ENCODE measurements at regions not wholly inside any gene's neighbourhood (a gene's known extent, or its start where the extent isn't known, plus 50 kb on each side); places are given as distances from the start of the nearest gene placed in this dataset.

DNA sequence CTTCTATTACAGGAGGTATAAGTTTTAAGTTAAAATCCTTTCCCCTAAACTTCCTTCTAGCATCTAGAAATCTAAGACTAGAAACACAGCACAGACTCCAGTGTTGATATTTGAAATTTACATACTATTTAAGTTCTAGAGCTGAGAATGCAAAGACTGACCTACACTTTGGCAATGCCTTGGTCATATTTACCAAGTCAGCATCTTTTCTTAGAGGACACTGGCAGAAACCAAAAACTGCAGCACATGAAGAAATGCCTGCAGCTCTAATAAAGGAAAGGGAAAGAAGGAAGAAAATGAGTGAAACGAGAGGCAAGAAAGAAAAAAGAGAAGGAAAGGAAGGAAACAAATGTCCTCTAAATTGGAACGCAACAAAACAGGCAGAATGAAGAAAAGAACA is 443.7 kb upstream of the RASGEF1B start:
- no peaks in the 10 kb centered on the region for H3K36me3 ChIP-seq (ENCODE audit: control insufficient read depth, insufficient read depth, low read length)
- 60% methylated on average over 1 of the region's 2 CpGs for WGBS (ENCODE audit: insufficient coverage)
- H3K9me3 ChIP-seq (ENCODE audit: control insufficient read depth, insufficient read depth, low read length): no peaks in the 10 kb centered on the region
- H3K4me3 ChIP-seq (ENCODE audit: low read depth, low read length): no peak overlapping the region
- no peak for DNase-seq (ENCODE audit: low read depth in 4 of 6, low spot score in 6 of 6)
- H3K27ac ChIP-seq (ENCODE audit: low read depth, low read length): no peak overlapping the region
- H3K4me1 ChIP-seq (ENCODE audit: control insufficient read depth, insufficient read depth, low read length): no peaks in the 10 kb centered on the region
- no peaks in the 10 kb centered on the region for H3K27me3 ChIP-seq (ENCODE audit: control insufficient read depth, insufficient read depth, low read length)

GRCh38 chr4:81914623-81915022 is 442.9 kb upstream of the RASGEF1B start:
- Histone ChIP-seq H3K27me3 (ENCODE audit: control insufficient read depth, insufficient read depth, low read length) (no peaks in the 10 kb centered on the region), H3K9me3 (ENCODE audit: control insufficient read depth, insufficient read depth, low read length) (no peaks in the 10 kb centered on the region), H3K4me3 (ENCODE audit: low read depth, low read length) (no peak overlapping the region), H3K36me3 (ENCODE audit: control insufficient read depth, insufficient read depth, low read length) (no peaks in the 10 kb centered on the region), H3K4me1 (ENCODE audit: control insufficient read depth, insufficient read depth, low read length) (no peaks in the 10 kb centered on the region), H3K27ac (ENCODE audit: low read depth, low read length) (no peak overlapping the region)
- no peak for DNase-seq (ENCODE audit: low read depth in 4 of 6, low spot score in 6 of 6)

- Histone ChIP-seq H3K27me3 (ENCODE audit: control insufficient read depth, insufficient read depth, low read length) (no peaks in the 10 kb centered on the region), H3K27ac (ENCODE audit: low read depth, low read length) (no peak overlapping the region), H3K4me3 (ENCODE audit: low read depth, low read length) (no peak overlapping the region), H3K4me1 (ENCODE audit: control insufficient read depth, insufficient read depth, low read length) (no peaks in the 10 kb centered on the region), H3K36me3 (ENCODE audit: control insufficient read depth, insufficient read depth, low read length) (no peaks in the 10 kb centered on the region), H3K9me3 (ENCODE audit: control insufficient read depth, insufficient read depth, low read length) (no peaks in the 10 kb centered on the region)
- DNase-seq (ENCODE audit: low read depth in 4 of 6, low spot score in 6 of 6): peak in 2 of 6 donors; percentile 63 to 65
- WGBS (ENCODE audit: insufficient coverage): 22% methylated on average over 12 of the region's 12 CpGs
Observed at GRCh38 chr4:81913427-81913879, 441.7 kb upstream of the RASGEF1B start.

DNA sequence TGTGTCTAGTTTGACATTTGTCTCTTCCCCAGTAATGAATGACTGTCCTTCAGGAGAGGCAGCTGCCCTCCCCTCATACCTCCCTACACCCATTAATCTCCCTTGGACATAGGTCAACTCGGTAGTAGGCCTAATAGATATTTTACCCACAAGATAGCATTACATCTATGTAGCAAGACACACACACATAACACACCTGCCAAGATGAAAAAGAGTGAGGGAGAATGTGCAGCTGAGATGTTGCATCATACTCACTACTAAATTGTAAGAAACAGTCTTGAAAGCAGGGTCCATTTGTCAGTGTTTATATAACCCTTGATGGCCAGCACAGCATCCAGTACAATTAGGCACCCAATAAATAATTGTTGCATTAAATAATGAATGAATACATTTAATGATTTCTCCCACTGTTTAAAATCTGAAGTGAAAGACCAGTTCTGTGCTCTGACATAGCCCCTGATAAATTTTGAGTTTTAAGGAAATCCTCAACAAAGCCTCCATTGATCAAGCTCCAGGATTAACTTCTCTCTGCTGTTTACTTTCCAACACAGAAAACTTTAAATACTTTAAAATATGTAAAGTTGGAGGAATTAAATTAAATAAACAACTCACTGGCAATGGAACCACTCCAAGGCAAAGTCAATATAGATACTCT is 440.8 kb upstream of the RASGEF1B start:
- no peaks in the 10 kb centered on the region for H3K4me1 ChIP-seq (ENCODE audit: control insufficient read depth, insufficient read depth, low read length)
- WGBS (ENCODE audit: insufficient coverage): no CpG with 5 or more reads among the region's 1 CpG
- DNase-seq (ENCODE audit: low read depth in 4 of 6, low spot score in 6 of 6): no peak
- no peaks in the 10 kb centered on the region for H3K36me3 ChIP-seq (ENCODE audit: control insufficient read depth, insufficient read depth, low read length)
- H3K4me3 ChIP-seq (ENCODE audit: low read depth, low read length): no peak overlapping the region
- no peaks in the 10 kb centered on the region for H3K27me3 ChIP-seq (ENCODE audit: control insufficient read depth, insufficient read depth, low read length)
- H3K27ac ChIP-seq (ENCODE audit: low read depth, low read length): no peak overlapping the region
- no peaks in the 10 kb centered on the region for H3K9me3 ChIP-seq (ENCODE audit: control insufficient read depth, insufficient read depth, low read length)

DNA sequence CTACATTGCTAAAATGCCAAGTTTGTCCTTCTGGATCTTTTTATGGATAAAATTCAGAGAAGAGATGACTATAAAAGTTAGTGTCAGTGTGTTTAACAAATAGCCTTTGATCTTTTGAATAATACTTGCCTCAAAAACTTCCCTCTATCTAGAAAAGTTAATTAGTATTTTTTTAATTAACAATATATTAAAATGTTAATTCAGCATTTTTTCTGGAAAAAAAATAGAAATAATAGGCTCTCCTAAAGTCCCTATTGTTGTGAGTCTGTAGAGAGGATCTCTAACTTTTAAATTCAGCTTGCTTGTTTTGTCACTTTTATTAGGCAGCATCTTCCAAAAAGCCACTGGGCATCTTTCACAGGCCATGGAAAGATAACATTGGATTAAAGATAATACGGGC is 435.2 kb upstream of the RASGEF1B start:
- 86% methylated on average over 1 of the region's 1 CpG for WGBS (ENCODE audit: insufficient coverage)
- Histone ChIP-seq H3K4me3 (ENCODE audit: low read depth, low read length) (no peak overlapping the region), H3K27me3 (ENCODE audit: control insufficient read depth, insufficient read depth, low read length) (no peaks in the 10 kb centered on the region), H3K4me1 (ENCODE audit: control insufficient read depth, insufficient read depth, low read length) (no peaks in the 10 kb centered on the region), H3K9me3 (ENCODE audit: control insufficient read depth, insufficient read depth, low read length) (no peaks in the 10 kb centered on the region), H3K27ac (ENCODE audit: low read depth, low read length) (no peak overlapping the region), H3K36me3 (ENCODE audit: control insufficient read depth, insufficient read depth, low read length) (no peaks in the 10 kb centered on the region)
- no peak for DNase-seq (ENCODE audit: low read depth in 4 of 6, low spot score in 6 of 6)

- H3K27me3 ChIP-seq (ENCODE audit: control insufficient read depth, insufficient read depth, low read length): no peaks in the 10 kb centered on the region
- 71% methylated on average over 2 of the region's 2 CpGs for WGBS (ENCODE audit: insufficient coverage)
- no peak for DNase-seq (ENCODE audit: low read depth in 4 of 6, low spot score in 6 of 6)
Observed at GRCh38 chr4:81905971-81906370, 434.3 kb upstream of the RASGEF1B start.

DNA sequence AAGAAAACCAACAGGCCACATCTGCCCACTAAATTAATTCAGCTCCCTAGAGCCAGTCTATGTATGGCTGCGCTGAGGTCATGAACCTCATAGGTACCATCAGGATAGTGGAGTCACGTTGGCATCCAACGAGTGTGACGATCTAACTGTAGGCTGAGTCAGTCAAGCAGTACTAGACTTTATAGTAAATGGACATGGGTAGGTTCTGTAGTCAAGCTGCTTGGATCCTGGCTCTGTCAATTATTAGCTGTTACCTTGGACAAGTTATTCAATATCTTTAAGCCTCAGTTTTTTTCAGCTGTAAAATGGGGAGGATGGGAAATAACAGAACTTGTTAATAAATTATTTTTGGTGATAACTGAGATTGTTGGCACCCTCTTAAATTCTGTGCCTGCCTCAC is 432.4 kb upstream of the RASGEF1B start:
- Histone ChIP-seq H3K4me3 (ENCODE audit: low read depth, low read length) (no peak overlapping the region), H3K36me3 (ENCODE audit: control insufficient read depth, insufficient read depth, low read length) (no peaks in the 10 kb centered on the region), H3K4me1 (ENCODE audit: control insufficient read depth, insufficient read depth, low read length) (no peaks in the 10 kb centered on the region), H3K27me3 (ENCODE audit: control insufficient read depth, insufficient read depth, low read length) (no peaks in the 10 kb centered on the region), H3K27ac (ENCODE audit: low read depth, low read length) (no peak overlapping the region), H3K9me3 (ENCODE audit: control insufficient read depth, insufficient read depth, low read length) (no peaks in the 10 kb centered on the region)
- WGBS (ENCODE audit: insufficient coverage): no CpG with 5 or more reads among the region's 4 CpGs
- DNase-seq (ENCODE audit: low read depth in 4 of 6, low spot score in 6 of 6): no peak

More at GRCh38 chr4:81905971-81906370, 434.3 kb upstream of the RASGEF1B start:
- Histone ChIP-seq H3K4me3 (ENCODE audit: low read depth, low read length) (no peak overlapping the region), H3K27ac (ENCODE audit: low read depth, low read length) (no peak overlapping the region), H3K9me3 (ENCODE audit: control insufficient read depth, insufficient read depth, low read length) (no peaks in the 10 kb centered on the region), H3K4me1 (ENCODE audit: control insufficient read depth, insufficient read depth, low read length) (no peaks in the 10 kb centered on the region), H3K36me3 (ENCODE audit: control insufficient read depth, insufficient read depth, low read length) (no peaks in the 10 kb centered on the region)

GRCh38 chr4:81903212-81903611 is 431.5 kb upstream of the RASGEF1B start:
- 53% methylated on average over 2 of the region's 2 CpGs for WGBS (ENCODE audit: insufficient coverage)
- no peak for DNase-seq (ENCODE audit: low read depth in 4 of 6, low spot score in 6 of 6)
- Histone ChIP-seq H3K27me3 (ENCODE audit: control insufficient read depth, insufficient read depth, low read length) (no peaks in the 10 kb centered on the region), H3K36me3 (ENCODE audit: control insufficient read depth, insufficient read depth, low read length) (no peaks in the 10 kb centered on the region), H3K4me1 (ENCODE audit: control insufficient read depth, insufficient read depth, low read length) (peaks cover 5% of the 10 kb centered on the region), H3K4me3 (ENCODE audit: low read depth, low read length) (no peak overlapping the region), H3K9me3 (ENCODE audit: control insufficient read depth, insufficient read depth, low read length) (no peaks in the 10 kb centered on the region), H3K27ac (ENCODE audit: low read depth, low read length) (no peak overlapping the region)

DNA sequence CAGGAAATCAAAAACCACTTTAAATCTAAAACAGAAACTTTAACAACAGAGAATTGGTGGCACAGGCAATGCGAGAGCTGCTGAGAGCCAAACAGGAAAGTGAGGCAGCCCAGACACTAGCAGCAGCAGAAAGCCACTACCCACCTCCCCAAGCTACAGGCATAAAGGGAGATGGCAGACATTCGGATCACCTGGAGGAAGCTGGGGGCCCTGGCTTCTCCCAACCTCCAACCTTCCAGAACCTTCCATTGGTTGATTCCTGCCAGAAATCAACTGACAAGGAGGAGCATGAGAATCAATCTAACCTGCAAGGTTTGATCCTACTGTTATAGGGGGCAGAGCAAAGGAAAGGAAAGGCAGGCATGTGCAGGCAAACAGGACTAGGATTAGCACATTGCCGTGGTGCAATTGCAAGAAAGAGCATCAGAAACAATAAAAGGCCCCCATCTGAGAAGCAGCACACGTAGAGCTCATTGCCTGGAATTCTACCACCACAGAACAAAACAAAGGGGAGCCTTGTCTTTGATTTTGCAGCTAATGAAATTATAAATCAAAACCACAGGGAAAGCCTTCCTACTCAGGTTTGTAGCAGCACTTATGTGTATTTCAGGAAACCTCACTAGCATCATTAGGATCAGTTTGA is 427.3 kb upstream of the RASGEF1B start:
- Histone ChIP-seq H3K4me3 (ENCODE audit: low read depth, low read length) (no peak overlapping the region), H3K36me3 (ENCODE audit: control insufficient read depth, insufficient read depth, low read length) (no peaks in the 10 kb centered on the region), H3K27ac (ENCODE audit: low read depth, low read length) (no peak overlapping the region), H3K27me3 (ENCODE audit: control insufficient read depth, insufficient read depth, low read length) (no peaks in the 10 kb centered on the region), H3K9me3 (ENCODE audit: control insufficient read depth, insufficient read depth, low read length) (no peaks in the 10 kb centered on the region), H3K4me1 (ENCODE audit: control insufficient read depth, insufficient read depth, low read length) (peaks cover 5% of the 10 kb centered on the region)
- DNase-seq (ENCODE audit: low read depth in 4 of 6, low spot score in 6 of 6): peak in 3 of 6 donors; percentile 7 to 89 (median 18)
- 25% methylated on average over 2 of the region's 4 CpGs for WGBS (ENCODE audit: insufficient coverage)

DNA sequence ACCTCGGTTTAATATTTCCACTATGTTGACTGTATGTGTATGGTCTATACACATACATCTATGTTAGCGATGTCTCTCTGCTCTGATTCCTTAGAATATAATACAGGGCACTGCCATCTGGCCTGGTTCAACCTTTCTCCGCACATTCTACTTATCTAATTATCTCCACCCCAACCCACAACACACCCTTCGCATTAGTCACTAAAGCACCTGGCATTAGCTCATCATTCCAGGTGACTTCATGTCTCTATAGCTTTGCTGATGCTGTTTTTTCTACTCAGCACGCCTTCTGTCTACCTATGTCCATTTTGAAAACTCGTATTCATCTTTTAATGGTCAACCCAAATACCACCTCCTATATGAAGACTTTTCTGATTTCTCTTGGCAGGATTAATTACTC is 425.2 kb upstream of the RASGEF1B start:
- DNase-seq (ENCODE audit: low read depth in 4 of 6, low spot score in 6 of 6): no peak
- H3K4me1 ChIP-seq (ENCODE audit: control insufficient read depth, insufficient read depth, low read length): peaks cover 5% of the 10 kb centered on the region
- no peak overlapping the region for H3K4me3 ChIP-seq (ENCODE audit: low read depth, low read length)
- no peaks in the 10 kb centered on the region for H3K27me3 ChIP-seq (ENCODE audit: control insufficient read depth, insufficient read depth, low read length)
- no peak overlapping the region for H3K27ac ChIP-seq (ENCODE audit: low read depth, low read length)
- H3K9me3 ChIP-seq (ENCODE audit: control insufficient read depth, insufficient read depth, low read length): no peaks in the 10 kb centered on the region
- WGBS (ENCODE audit: insufficient coverage): 100% methylated on average over 2 of the region's 6 CpGs
- H3K36me3 ChIP-seq (ENCODE audit: control insufficient read depth, insufficient read depth, low read length): no peaks in the 10 kb centered on the region

Measured in spinal cord (tissue), 9 donors.